ENCODE measurements at regions not wholly inside any gene's neighbourhood (a gene's known extent, or its start where the extent isn't known, plus 50 kb on each side); places are given as distances from the start of the nearest gene placed in this dataset.

DNA sequence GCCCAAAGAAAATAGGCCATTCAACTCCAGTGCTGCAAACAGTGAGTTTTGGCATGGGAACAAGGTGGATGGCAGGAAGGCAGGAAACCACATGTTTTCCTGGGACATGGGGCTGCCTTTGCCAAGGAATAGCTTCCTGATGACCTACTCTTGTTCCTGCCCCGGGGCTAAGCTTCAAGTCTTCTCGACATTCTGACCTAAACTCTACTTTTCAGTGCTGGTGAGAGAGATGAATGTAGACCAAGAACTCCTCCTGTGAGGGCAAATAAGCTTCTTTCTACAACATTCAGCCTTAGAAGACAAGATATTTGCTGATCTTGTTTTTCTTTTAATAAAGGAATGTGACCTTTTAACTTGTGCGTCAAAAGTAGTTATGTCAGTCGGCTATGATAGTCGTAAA lies 199.0 kb downstream of the GPR37 start (continued):
- TF ChIP-seq ASH2L (IDR thresholded peaks at IDR 0.05; ENCODE audit: low read length) (no peak), HDAC2 (IDR thresholded peaks at IDR 0.05; ENCODE audit: borderline replicate concordance in 1 of 2, low read depth in 2 of 2, low read length in 2 of 2) (no peak), SP4 (IDR thresholded peaks at IDR 0.05; ENCODE audit: low read length) (no peak)
